Activated naive CD4-positive, alpha-beta T cell treated with anti-CD3 and anti-CD28 coated beads, Interleukin-2, amount 50 U/mL, for 24 hours (primary cell): ENCODE measurements at regions not wholly inside any gene's neighbourhood (a gene's known extent, or its start where the extent isn't known, plus 50 kb on each side); places are given as distances from the start of the nearest gene placed in this dataset.

Experiments
- H3K27ac Mint-ChIP-seq: one replicate; pipeline ENCODE4 v1.8.0; 2021; ENCODE audit warnings: mild to moderate bottlenecking, mixed read lengths
- H3K27me3 Mint-ChIP-seq: one replicate; pipeline ENCODE4 v1.8.0; 2021; ENCODE audit warnings: mixed read lengths
- H3K36me3 Mint-ChIP-seq: one replicate; pipeline ENCODE4 v1.8.0; 2021; ENCODE audit warnings: mixed read lengths
- H3K4me1 Mint-ChIP-seq: one replicate; pipeline ENCODE4 v1.8.0; 2021; ENCODE audit warnings: mixed read lengths
- H3K4me3 Mint-ChIP-seq: one replicate; pipeline ENCODE4 v1.8.0; 2021; ENCODE audit warnings: mild to moderate bottlenecking, mixed read lengths
- H3K9me3 Mint-ChIP-seq: one replicate; pipeline ENCODE4 v1.8.0; 2021; ENCODE audit warnings: mixed read lengths

GRCh38 chr9:73470766-73471165 is 319.1 kb downstream of the ANXA1 start:
- H3K27ac Mint-ChIP-seq, result no peak overlapping the region

GRCh38 chr9:73474002-73474600 is 322.4 kb downstream of the ANXA1 start:
- Mint-ChIP-seq H3K9me3 (no peaks in the 10 kb centered on the region), H3K4me3 (no peak overlapping the region), H3K27me3 (no peaks in the 10 kb centered on the region), H3K36me3 (no peaks in the 10 kb centered on the region), H3K27ac (no peak overlapping the region), H3K4me1 (no peaks in the 10 kb centered on the region)

More at GRCh38 chr9:73470766-73471165, 319.1 kb downstream of the ANXA1 start:
- Mint-ChIP-seq H3K9me3 (no peaks in the 10 kb centered on the region), H3K4me1 (no peaks in the 10 kb centered on the region), H3K4me3 (no peak overlapping the region), H3K36me3 (no peaks in the 10 kb centered on the region), H3K27me3 (no peaks in the 10 kb centered on the region)

- no peak overlapping the region for H3K4me3 Mint-ChIP-seq
- H3K9me3 Mint-ChIP-seq, result no peaks in the 10 kb centered on the region
- no peaks in the 10 kb centered on the region for H3K4me1 Mint-ChIP-seq
- no peak overlapping the region for H3K27ac Mint-ChIP-seq
- H3K27me3 Mint-ChIP-seq, result no peaks in the 10 kb centered on the region
- no peaks in the 10 kb centered on the region for H3K36me3 Mint-ChIP-seq
These were observed 323.0 kb downstream of the ANXA1 start for GRCh38 chr9:73474625-73475024.

- Mint-ChIP-seq H3K4me1 (no peaks in the 10 kb centered on the region), H3K9me3 (peaks cover 13% of the 10 kb centered on the region), H3K4me3 (no peak overlapping the region), H3K27ac (no peak overlapping the region), H3K36me3 (no peaks in the 10 kb centered on the region), H3K27me3 (no peaks in the 10 kb centered on the region)
These were observed 343.2 kb downstream of the ANXA1 start for GRCh38 chr9:73494894-73495293.

GRCh38 chr9:73497796-73498195 is 346.1 kb downstream of the ANXA1 start:
- no peak overlapping the region for H3K27ac Mint-ChIP-seq
- no peaks in the 10 kb centered on the region for H3K36me3 Mint-ChIP-seq
- peaks cover 13% of the 10 kb centered on the region for H3K9me3 Mint-ChIP-seq
- H3K27me3 Mint-ChIP-seq, result no peaks in the 10 kb centered on the region
- no peaks in the 10 kb centered on the region for H3K4me1 Mint-ChIP-seq
- no peak overlapping the region for H3K4me3 Mint-ChIP-seq

GRCh38 chr9:73515216-73515615 is 363.6 kb downstream of the ANXA1 start:
- no peak overlapping the region for H3K4me3 Mint-ChIP-seq
- no peaks in the 10 kb centered on the region for H3K9me3 Mint-ChIP-seq
- no peaks in the 10 kb centered on the region for H3K4me1 Mint-ChIP-seq
- no peak overlapping the region for H3K27ac Mint-ChIP-seq
- no peaks in the 10 kb centered on the region for H3K27me3 Mint-ChIP-seq
- H3K36me3 Mint-ChIP-seq, result no peaks in the 10 kb centered on the region

GRCh38 chr9:73523391-73523790 is 371.7 kb downstream of the ANXA1 start:
- H3K36me3 Mint-ChIP-seq, result no peaks in the 10 kb centered on the region
- H3K27me3 Mint-ChIP-seq, result no peaks in the 10 kb centered on the region
- H3K4me3 Mint-ChIP-seq, result no peak overlapping the region
- H3K27ac Mint-ChIP-seq, result no peak overlapping the region
- no peaks in the 10 kb centered on the region for H3K9me3 Mint-ChIP-seq
- H3K4me1 Mint-ChIP-seq, result no peaks in the 10 kb centered on the region

- Mint-ChIP-seq H3K36me3 (no peaks in the 10 kb centered on the region), H3K27me3 (no peaks in the 10 kb centered on the region), H3K27ac (no peak overlapping the region), H3K4me3 (no peak overlapping the region), H3K4me1 (no peaks in the 10 kb centered on the region), H3K9me3 (no peaks in the 10 kb centered on the region)
These were observed 373.7 kb downstream of the ANXA1 start for GRCh38 chr9:73525350-73525749.

- no peaks in the 10 kb centered on the region for H3K27me3 Mint-ChIP-seq
- no peak overlapping the region for H3K4me3 Mint-ChIP-seq
- no peaks in the 10 kb centered on the region for H3K9me3 Mint-ChIP-seq
- H3K4me1 Mint-ChIP-seq, result no peaks in the 10 kb centered on the region
- no peaks in the 10 kb centered on the region for H3K36me3 Mint-ChIP-seq
- no peak overlapping the region for H3K27ac Mint-ChIP-seq
These were observed 375.9 kb downstream of the ANXA1 start for GRCh38 chr9:73527521-73527920.

GRCh38 chr9:73528926-73529325 is 377.3 kb downstream of the ANXA1 start:
- H3K4me1 Mint-ChIP-seq, result no peaks in the 10 kb centered on the region
- peaks cover 3% of the 10 kb centered on the region for H3K9me3 Mint-ChIP-seq
- H3K27me3 Mint-ChIP-seq, result no peaks in the 10 kb centered on the region
- H3K4me3 Mint-ChIP-seq, result no peak overlapping the region
- H3K36me3 Mint-ChIP-seq, result no peaks in the 10 kb centered on the region
- no peak overlapping the region for H3K27ac Mint-ChIP-seq

- Mint-ChIP-seq H3K4me3 (no peak overlapping the region), H3K27me3 (no peaks in the 10 kb centered on the region), H3K9me3 (peaks cover 5% of the 10 kb centered on the region), H3K27ac (no peak overlapping the region), H3K4me1 (no peaks in the 10 kb centered on the region), H3K36me3 (no peaks in the 10 kb centered on the region)
These were observed 378.0 kb downstream of the ANXA1 start for GRCh38 chr9:73529666-73530065.

- H3K36me3 Mint-ChIP-seq, result no peaks in the 10 kb centered on the region
- H3K4me3 Mint-ChIP-seq, result no peak overlapping the region
- peaks cover 5% of the 10 kb centered on the region for H3K9me3 Mint-ChIP-seq
- H3K4me1 Mint-ChIP-seq, result no peaks in the 10 kb centered on the region
- no peaks in the 10 kb centered on the region for H3K27me3 Mint-ChIP-seq
- H3K27ac Mint-ChIP-seq, result no peak overlapping the region
These were observed 379.4 kb downstream of the ANXA1 start for GRCh38 chr9:73531051-73531532.

- Mint-ChIP-seq H3K4me3 (no peak overlapping the region), H3K36me3 (no peaks in the 10 kb centered on the region), H3K9me3 (peaks cover 5% of the 10 kb centered on the region), H3K27me3 (no peaks in the 10 kb centered on the region), H3K27ac (no peak overlapping the region), H3K4me1 (no peaks in the 10 kb centered on the region)
These were observed 380.0 kb downstream of the ANXA1 start for GRCh38 chr9:73531658-73532057.

- Mint-ChIP-seq H3K4me1 (no peaks in the 10 kb centered on the region), H3K27me3 (no peaks in the 10 kb centered on the region), H3K9me3 (peaks cover 5% of the 10 kb centered on the region), H3K27ac (no peak overlapping the region), H3K36me3 (no peaks in the 10 kb centered on the region), H3K4me3 (no peak overlapping the region)
These were observed 381.3 kb downstream of the ANXA1 start for GRCh38 chr9:73532985-73533384.

- Mint-ChIP-seq H3K27ac (no peak overlapping the region), H3K27me3 (no peaks in the 10 kb centered on the region), H3K36me3 (no peaks in the 10 kb centered on the region), H3K4me1 (no peaks in the 10 kb centered on the region), H3K4me3 (no peak overlapping the region), H3K9me3 (peaks cover 5% of the 10 kb centered on the region)
These were observed 384.7 kb downstream of the ANXA1 start for GRCh38 chr9:73536403-73536802.

GRCh38 chr9:73537561-73537960 is 385.9 kb downstream of the ANXA1 start:
- Mint-ChIP-seq H3K27ac (no peak overlapping the region), H3K9me3 (peaks cover 5% of the 10 kb centered on the region), H3K4me1 (no peaks in the 10 kb centered on the region), H3K4me3 (no peak overlapping the region), H3K27me3 (no peaks in the 10 kb centered on the region), H3K36me3 (no peaks in the 10 kb centered on the region)

GRCh38 chr9:73539881-73540390 is 388.3 kb downstream of the ANXA1 start:
- H3K27ac Mint-ChIP-seq, result no peak overlapping the region
- H3K4me3 Mint-ChIP-seq, result no peak overlapping the region
- no peaks in the 10 kb centered on the region for H3K4me1 Mint-ChIP-seq
- H3K9me3 Mint-ChIP-seq, result no peaks in the 10 kb centered on the region
- H3K27me3 Mint-ChIP-seq, result no peaks in the 10 kb centered on the region
- H3K36me3 Mint-ChIP-seq, result no peaks in the 10 kb centered on the region
